Activated naive CD8-positive, alpha-beta T cell (primary cell): ENCODE measurements at regions not wholly inside any gene's neighbourhood (a gene's known extent, or its start where the extent isn't known, plus 50 kb on each side); places are given as distances from the start of the nearest gene placed in this dataset.

Experiments used
- H3K27ac Mint-ChIP-seq: one replicate; pipeline ENCODE4 v1.8.0; 2021; ENCODE audit warnings: mixed read lengths
- H3K27me3 Mint-ChIP-seq: one replicate; pipeline ENCODE4 v1.8.0; 2021; ENCODE audit warnings: mixed read lengths
- H3K36me3 Mint-ChIP-seq: one replicate; pipeline ENCODE4 v1.8.0; 2021; ENCODE audit warnings: mixed read lengths
- H3K4me1 Mint-ChIP-seq: one replicate; pipeline ENCODE4 v1.8.0; 2021; ENCODE audit warnings: low read depth, mixed read lengths
- H3K4me3 Mint-ChIP-seq: one replicate; pipeline ENCODE4 v1.8.0; 2021; ENCODE audit warnings: mild to moderate bottlenecking, mixed read lengths
- H3K9me3 Mint-ChIP-seq: one replicate; pipeline ENCODE4 v1.8.0; 2021; ENCODE audit warnings: low read depth, mixed read lengths

GRCh38 chr5:157999696-158000095, 140.8 kb upstream of the CLINT1 start:
- no peak overlapping the region for H3K27ac Mint-ChIP-seq
- H3K9me3 Mint-ChIP-seq = no peaks in the 10 kb centered on the region
- peaks cover 2% of the 10 kb centered on the region for H3K4me1 Mint-ChIP-seq
- H3K27me3 Mint-ChIP-seq = peaks cover 6% of the 10 kb centered on the region
- no peaks in the 10 kb centered on the region for H3K36me3 Mint-ChIP-seq
- H3K4me3 Mint-ChIP-seq = no peak overlapping the region

DNA sequence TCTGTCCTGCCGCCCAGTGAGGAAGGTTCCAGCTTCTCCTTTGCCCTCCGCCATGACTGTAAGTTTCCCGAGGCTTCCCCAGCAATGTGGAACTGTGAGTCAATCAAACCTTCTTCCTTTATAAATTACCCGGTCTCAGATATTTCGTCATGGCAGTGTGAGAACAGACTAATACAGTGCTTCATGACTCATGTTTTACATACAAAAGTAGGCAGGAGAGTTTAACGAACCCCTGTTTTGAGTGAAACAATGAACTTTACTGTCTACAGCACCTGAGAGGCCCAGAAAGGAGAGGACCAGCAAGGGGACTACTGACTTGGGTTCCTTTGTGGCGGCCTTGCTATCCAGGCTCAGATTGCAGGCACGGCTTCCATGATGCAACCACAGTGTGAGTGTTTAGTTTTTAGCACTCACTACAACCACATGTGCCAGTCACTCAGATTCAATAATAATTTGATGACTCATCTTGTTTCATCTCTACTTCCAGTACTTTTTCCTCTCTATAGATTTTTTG, 139.1 kb upstream of the CLINT1 start:
- no peak overlapping the region for H3K4me3 Mint-ChIP-seq
- H3K9me3 Mint-ChIP-seq = no peaks in the 10 kb centered on the region
- H3K27me3 Mint-ChIP-seq = peaks cover 14% of the 10 kb centered on the region
- peaks cover 15% of the 10 kb centered on the region for H3K4me1 Mint-ChIP-seq
- H3K36me3 Mint-ChIP-seq = no peaks in the 10 kb centered on the region
- no peak overlapping the region for H3K27ac Mint-ChIP-seq

- peak overlapping the region; percentile 52 for H3K4me3 Mint-ChIP-seq
- H3K9me3 Mint-ChIP-seq = no peaks in the 10 kb centered on the region
- H3K36me3 Mint-ChIP-seq = peaks cover 3% of the 10 kb centered on the region
- H3K27me3 Mint-ChIP-seq = peaks cover 18% of the 10 kb centered on the region
- peaks cover 15% of the 10 kb centered on the region for H3K4me1 Mint-ChIP-seq
- H3K27ac Mint-ChIP-seq = no peak overlapping the region
These were observed 136.1 kb upstream of the CLINT1 start for GRCh38 chr5:157994906-157995519.

DNA sequence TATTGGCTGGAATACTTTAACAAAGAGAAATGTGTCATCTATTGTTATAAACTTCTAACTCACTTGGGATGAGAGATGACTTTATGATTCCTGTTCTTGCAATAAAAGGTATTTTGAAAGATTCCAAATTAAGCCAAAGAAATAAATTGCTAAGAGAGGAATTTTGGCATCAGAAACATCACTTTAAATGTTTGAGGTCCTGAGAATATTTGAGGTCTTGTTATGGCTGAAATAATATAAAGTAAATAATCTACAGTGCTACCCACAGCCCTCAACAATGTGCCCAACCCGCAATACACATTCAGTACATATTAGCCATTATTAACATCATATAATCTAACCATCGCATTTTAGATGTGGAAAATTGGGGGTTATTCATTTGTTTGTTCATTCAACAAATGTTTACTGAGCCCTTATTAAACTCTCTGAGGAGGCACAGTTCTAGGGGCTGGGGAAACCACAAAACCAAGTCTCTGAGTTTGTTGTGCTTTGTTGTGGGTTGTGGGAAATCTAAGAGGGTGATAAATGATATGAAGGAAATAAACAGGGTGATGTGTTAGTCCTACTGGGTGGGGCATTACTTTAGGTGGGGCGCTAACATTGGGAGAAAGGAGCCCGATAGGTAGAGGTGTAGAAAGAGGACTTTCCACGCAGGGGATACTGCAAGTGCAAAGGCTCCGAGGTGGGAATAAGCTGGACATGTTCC, 135.2 kb upstream of the CLINT1 start:
- Mint-ChIP-seq H3K4me3 (peak overlapping the region; percentile 33), H3K4me1 (peaks cover 15% of the 10 kb centered on the region), H3K27me3 (peaks cover 18% of the 10 kb centered on the region), H3K36me3 (peaks cover 3% of the 10 kb centered on the region), H3K9me3 (no peaks in the 10 kb centered on the region), H3K27ac (no peak overlapping the region)

DNA sequence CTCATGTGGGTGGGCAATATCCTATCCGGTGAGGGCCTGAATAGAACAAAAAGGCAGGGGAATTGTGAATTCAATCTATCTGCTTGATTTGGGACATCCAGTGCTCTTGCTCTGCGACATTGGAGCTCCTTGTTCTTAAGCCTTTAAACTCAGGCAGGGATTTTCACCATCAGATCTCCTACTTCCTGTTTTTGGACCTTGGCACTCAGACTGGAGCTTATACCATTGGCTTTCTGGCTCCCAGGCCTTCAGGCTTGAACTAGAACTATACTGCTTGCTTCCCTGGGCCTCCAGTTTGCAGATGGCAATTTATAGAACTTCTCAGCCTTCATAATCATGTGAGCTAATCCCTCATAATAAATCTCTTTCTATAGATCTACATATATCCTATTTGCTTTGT, 134.3 kb upstream of the CLINT1 start:
- peaks cover 18% of the 10 kb centered on the region for H3K27me3 Mint-ChIP-seq

GRCh38 chr5:157990583-157991181, 131.7 kb upstream of the CLINT1 start:
- peaks cover 3% of the 10 kb centered on the region for H3K36me3 Mint-ChIP-seq
- H3K27me3 Mint-ChIP-seq = peaks cover 12% of the 10 kb centered on the region
- no peak overlapping the region for H3K27ac Mint-ChIP-seq
- no peak overlapping the region for H3K4me3 Mint-ChIP-seq
- H3K9me3 Mint-ChIP-seq = no peaks in the 10 kb centered on the region
- H3K4me1 Mint-ChIP-seq = peaks cover 15% of the 10 kb centered on the region

More for the DNA sequence above, 134.3 kb upstream of the CLINT1 start:
- Mint-ChIP-seq H3K36me3 (peaks cover 3% of the 10 kb centered on the region), H3K27ac (no peak overlapping the region), H3K4me3 (no peak overlapping the region), H3K9me3 (no peaks in the 10 kb centered on the region), H3K4me1 (peaks cover 15% of the 10 kb centered on the region)

- Mint-ChIP-seq H3K4me3 (no peak overlapping the region), H3K4me1 (peaks cover 8% of the 10 kb centered on the region), H3K9me3 (no peaks in the 10 kb centered on the region), H3K36me3 (peaks cover 3% of the 10 kb centered on the region), H3K27ac (no peak overlapping the region), H3K27me3 (peaks cover 8% of the 10 kb centered on the region)
These were observed 130.4 kb upstream of the CLINT1 start for GRCh38 chr5:157989296-157989695.

DNA sequence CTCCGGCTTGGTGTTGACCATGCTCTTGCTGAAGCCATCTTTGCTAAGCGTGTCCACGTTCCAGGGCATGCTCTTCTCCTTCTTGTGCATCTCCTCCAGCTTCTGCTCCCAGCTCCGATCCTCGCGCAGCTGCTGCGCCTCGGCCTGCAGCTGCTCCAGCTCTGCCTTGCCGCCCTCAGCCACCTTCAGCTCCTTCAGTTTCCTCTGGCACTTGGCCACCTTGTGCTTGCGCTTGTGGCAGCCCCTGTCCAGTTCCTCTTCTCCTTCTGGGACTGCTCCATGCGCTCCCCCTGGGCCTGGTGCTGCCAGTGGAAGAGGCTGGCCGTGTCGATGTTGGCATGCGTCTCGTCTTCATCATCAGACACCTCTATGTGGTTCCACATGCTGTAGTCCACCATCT, 128.3 kb upstream of the CLINT1 start:
- Mint-ChIP-seq H3K27ac (no peak overlapping the region), H3K9me3 (no peaks in the 10 kb centered on the region), H3K36me3 (peaks cover 3% of the 10 kb centered on the region), H3K4me1 (no peaks in the 10 kb centered on the region), H3K4me3 (no peak overlapping the region), H3K27me3 (peaks cover 4% of the 10 kb centered on the region)

DNA sequence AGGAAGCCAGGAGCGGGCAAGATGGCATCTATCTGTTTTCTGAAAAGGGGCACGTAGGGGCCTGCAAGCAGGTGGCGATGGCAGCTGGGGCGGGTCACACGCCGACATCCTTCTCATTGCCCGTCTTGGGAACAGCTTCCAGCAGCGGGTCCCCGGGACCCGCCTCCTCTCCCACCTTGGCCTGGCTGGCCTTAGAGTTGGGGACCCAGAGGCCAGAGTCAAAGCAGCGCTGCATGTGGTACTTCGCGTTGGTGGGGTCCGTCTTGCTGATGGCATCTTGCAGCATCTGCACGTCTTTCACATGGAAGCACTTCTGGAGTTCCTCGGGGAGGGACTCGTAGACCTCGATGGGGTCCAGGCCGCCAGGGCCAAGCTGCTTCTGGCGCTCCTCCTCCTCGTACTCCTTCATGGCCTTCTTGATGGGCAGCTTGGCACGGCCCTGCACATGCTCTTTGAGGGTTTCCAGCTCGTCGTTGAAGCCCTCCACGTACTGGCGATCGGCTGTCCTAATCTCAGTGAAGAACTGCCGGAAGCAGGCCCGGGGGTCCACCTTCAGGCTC, 127.6 kb upstream of the CLINT1 start:
- Mint-ChIP-seq H3K4me1 (no peaks in the 10 kb centered on the region), H3K9me3 (no peaks in the 10 kb centered on the region), H3K36me3 (no peaks in the 10 kb centered on the region), H3K4me3 (no peak overlapping the region), H3K27me3 (no peaks in the 10 kb centered on the region), H3K27ac (no peak overlapping the region)

GRCh38 chr5:157984611-157985010, 125.7 kb upstream of the CLINT1 start:
- Mint-ChIP-seq H3K4me3 (no peak overlapping the region), H3K4me1 (no peaks in the 10 kb centered on the region), H3K27me3 (no peaks in the 10 kb centered on the region), H3K9me3 (no peaks in the 10 kb centered on the region), H3K36me3 (no peaks in the 10 kb centered on the region), H3K27ac (no peak overlapping the region)

DNA sequence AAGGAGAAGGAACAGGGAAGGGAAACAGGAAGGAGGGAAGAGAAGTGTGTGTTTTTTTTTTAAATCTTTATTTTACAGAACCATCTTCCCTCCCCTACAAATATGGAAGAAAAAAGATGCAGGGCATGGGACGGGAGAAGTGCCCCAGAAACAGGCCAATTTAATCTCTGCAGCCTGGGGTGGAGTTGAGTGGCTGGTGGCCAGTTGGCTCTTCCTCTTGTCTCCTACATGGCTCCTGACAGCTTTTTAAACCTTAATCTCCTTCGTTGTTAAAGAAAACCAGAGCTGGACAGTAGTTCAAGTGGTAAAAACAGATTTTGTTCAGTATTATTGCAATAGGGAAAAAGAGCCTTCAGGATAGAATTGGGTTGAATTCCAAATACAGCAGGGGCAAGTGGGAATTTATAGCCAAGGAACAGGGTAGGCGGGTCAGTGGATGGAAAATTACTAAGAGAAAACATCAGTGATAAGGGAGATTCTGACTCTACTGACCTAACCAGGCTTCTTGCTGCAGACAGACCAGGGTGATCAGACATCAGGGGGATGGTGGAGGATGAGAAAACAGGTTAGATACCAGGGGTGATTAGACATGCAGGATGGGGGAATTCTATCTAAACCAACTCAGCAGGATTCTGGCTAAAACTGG, 125.1 kb upstream of the CLINT1 start:
- H3K36me3 Mint-ChIP-seq = no peaks in the 10 kb centered on the region
- H3K4me3 Mint-ChIP-seq = no peak overlapping the region
- H3K27me3 Mint-ChIP-seq = no peaks in the 10 kb centered on the region
- H3K27ac Mint-ChIP-seq = no peak overlapping the region
- H3K9me3 Mint-ChIP-seq = no peaks in the 10 kb centered on the region
- no peaks in the 10 kb centered on the region for H3K4me1 Mint-ChIP-seq

DNA sequence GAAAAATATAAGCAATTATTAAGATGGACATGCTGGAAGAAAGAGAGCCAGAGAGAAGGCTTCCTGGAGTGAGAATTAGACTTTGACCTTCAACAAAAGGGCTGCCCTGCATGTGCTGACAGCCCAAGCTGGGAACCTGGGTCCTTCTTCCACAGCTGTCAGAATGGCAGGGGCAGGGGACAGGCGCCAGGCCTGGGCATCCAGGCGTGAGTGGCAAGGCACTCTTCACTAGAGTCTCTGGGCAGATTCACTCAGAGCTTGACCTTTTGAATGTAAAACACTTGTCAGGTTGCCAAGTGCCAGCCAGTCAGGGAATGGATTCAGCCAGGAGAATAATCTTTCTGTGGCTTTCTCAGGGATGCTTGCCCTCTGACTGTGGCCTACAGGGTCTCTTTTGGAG, 119.1 kb upstream of the CLINT1 start:
- no peak overlapping the region for H3K27ac Mint-ChIP-seq
- H3K36me3 Mint-ChIP-seq = no peaks in the 10 kb centered on the region
- no peaks in the 10 kb centered on the region for H3K9me3 Mint-ChIP-seq
- H3K4me1 Mint-ChIP-seq = no peaks in the 10 kb centered on the region
- no peak overlapping the region for H3K4me3 Mint-ChIP-seq
- peaks cover 3% of the 10 kb centered on the region for H3K27me3 Mint-ChIP-seq

GRCh38 chr5:157976429-157976828, 117.5 kb upstream of the CLINT1 start:
- no peaks in the 10 kb centered on the region for H3K4me1 Mint-ChIP-seq
- peaks cover 3% of the 10 kb centered on the region for H3K27me3 Mint-ChIP-seq
- H3K27ac Mint-ChIP-seq = no peak overlapping the region
- no peaks in the 10 kb centered on the region for H3K36me3 Mint-ChIP-seq
- H3K4me3 Mint-ChIP-seq = no peak overlapping the region
- no peaks in the 10 kb centered on the region for H3K9me3 Mint-ChIP-seq

DNA sequence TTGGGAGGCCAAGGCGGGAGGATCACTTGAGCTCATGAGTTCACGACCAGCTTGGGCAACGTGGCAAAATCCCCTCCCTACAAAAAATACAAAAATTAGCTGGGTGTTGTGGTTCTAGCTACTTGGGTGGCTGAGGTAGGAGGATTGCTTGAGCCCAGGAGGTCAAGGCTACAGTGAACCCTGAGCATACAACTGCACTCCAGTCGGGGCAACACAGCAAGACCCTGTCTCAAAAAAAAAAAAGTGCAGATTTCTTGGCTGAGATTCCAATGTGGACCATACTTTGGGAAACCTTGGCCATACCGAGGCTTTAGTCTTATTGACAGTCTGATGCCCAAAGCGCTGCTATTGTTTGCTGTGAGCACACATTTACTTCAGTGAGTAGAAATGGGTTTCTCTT, 113.6 kb upstream of the CLINT1 start:
- Mint-ChIP-seq H3K27me3 (peaks cover 3% of the 10 kb centered on the region), H3K27ac (no peak overlapping the region), H3K4me3 (no peak overlapping the region), H3K36me3 (no peaks in the 10 kb centered on the region), H3K9me3 (no peaks in the 10 kb centered on the region), H3K4me1 (no peaks in the 10 kb centered on the region)
